H1 (cell line): ENCODE measurements at regions not wholly inside any gene's neighbourhood (a gene's known extent, or its start where the extent isn't known, plus 50 kb on each side); places are given as distances from the start of the nearest gene placed in this dataset.
"Not testable (repeated sequence)": the region's sequence is repeated elsewhere in the genome, so short reads cannot be mapped to it uniquely, and the experiment has no call there.

Experiments
- CTCF ChIA-PET: fragments of 300-600 bp; sonication (Branson Sonifier 250); formaldehyde crosslinking; loops from one replicate; lab custom pipeline; 2021; ENCODE audit not compliant: partially characterized antibody; lab: Charles Lee
- POLR2A ChIA-PET: fragments of 300-600 bp; sonication (Branson Sonifier 250); formaldehyde crosslinking; loops from one replicate; lab custom pipeline; 2021; ENCODE audit warnings: inconsistent platforms; ENCODE audit not compliant: partially characterized antibody; lab: Charles Lee
- DNase-seq, 2 experiments: peaks; one replicate each; pipeline versions ENCODE4 v3.0.0 to v3.0.0-alpha.2; 2010 to 2022; ENCODE audit warnings: low spot score in 2 of 2, low read depth in 1 of 2, mixed read lengths in 1 of 2
- FAIRE-seq: peaks from 2 replicates; lab custom pipeline; 2011; peaks lifted over from hg19 to GRCh38; lab: Jason Lieb, UNC
- H2AFZ ChIP-seq: 2 replicates; pipeline ENCODE4 v1.8.1; 2012; ENCODE audit warnings: low read length, inconsistent platforms
- H2AK5ac ChIP-seq: 2 replicates; pipeline ENCODE4 v1.6.1; 2013; ENCODE audit warnings: low read depth, low read length
- H2BK120ac ChIP-seq: replicated peaks from 2 replicates; pipeline ENCODE3; 2013; ENCODE audit warnings: low read depth, low read length, inconsistent platforms
- H2BK12ac ChIP-seq: 2 replicates; pipeline ENCODE4 v1.6.1; 2013; ENCODE audit warnings: low read depth, low read length
- H2BK15ac ChIP-seq: 2 replicates; pipeline ENCODE4 v1.6.1; 2013; ENCODE audit warnings: low read length
- H2BK20ac ChIP-seq: 2 replicates; pipeline ENCODE4 v1.6.1; 2013; ENCODE audit warnings: low read length
- H2BK5ac ChIP-seq: 2 replicates; pipeline ENCODE4 v1.6.1; 2013; ENCODE audit warnings: low read depth, low read length
- H3K14ac ChIP-seq: 2 replicates; pipeline ENCODE4 v1.6.1; 2013; ENCODE audit warnings: inconsistent platforms; ENCODE audit not compliant: insufficient read length
- H3K18ac ChIP-seq: 2 replicates; pipeline ENCODE4 v1.6.1; 2013; ENCODE audit warnings: low read length; ENCODE audit errors: extremely low read depth
- H3K23ac ChIP-seq: 2 replicates; pipeline ENCODE4 v1.6.1; 2013; ENCODE audit warnings: inconsistent platforms; ENCODE audit not compliant: insufficient read length
- H3K23me2 ChIP-seq: 2 replicates; pipeline ENCODE4 v1.6.1; 2013; ENCODE audit warnings: low read depth, low read length
- H3K27ac ChIP-seq: 2 replicates; pipeline ENCODE4 v1.6.1; 2011; ENCODE audit warnings: low read depth, low read length, inconsistent platforms
- H3K27me3 ChIP-seq, 4 experiments: replicated peaks in 1 of 4; 1 replicate in 1 of 4; 2 replicates in 3 of 4; pipeline versions ENCODE4 v1.6.1 to v1.8.1; 2011 to 2013; ENCODE audit warnings: low read length in 3 of 4, mild to moderate bottlenecking in 3 of 4, inconsistent platforms in 2 of 4, mixed read lengths in 2 of 4, moderate library complexity in 1 of 4; ENCODE audit not compliant: control insufficient read depth in 3 of 4, insufficient read depth in 3 of 4; ENCODE audit errors: extremely low read depth in 1 of 4
- H3K36me3 ChIP-seq, 4 experiments: 2 replicates each; pipeline versions ENCODE4 v1.6.1 to v1.8.1; 2011 to 2013; ENCODE audit warnings: mild to moderate bottlenecking in 4 of 4, low read length in 3 of 4, moderate library complexity in 2 of 4, control low read depth in 1 of 4, inconsistent platforms in 1 of 4; ENCODE audit not compliant: insufficient read depth in 4 of 4, control insufficient read depth in 2 of 4
- H3K4ac ChIP-seq: replicated peaks from 2 replicates; pipeline ENCODE3; 2013; ENCODE audit warnings: low read length, low read depth, mixed read lengths, inconsistent platforms; ENCODE audit not compliant: insufficient read length
- H3K4me1 ChIP-seq, 4 experiments: replicated peaks in 1 of 4; 1 replicate in 1 of 4; 2 replicates in 3 of 4; pipeline versions ENCODE4 v1.6.1 to v1.8.1; 2011 to 2013; ENCODE audit warnings: low read length in 3 of 4, inconsistent platforms in 2 of 4, mixed read lengths in 1 of 4; ENCODE audit not compliant: insufficient read depth in 4 of 4, control insufficient read depth in 3 of 4
- H3K4me2 ChIP-seq, 2 experiments: 2 replicates each; pipeline versions ENCODE4 v1.6.1 to v1.8.1; 2011 to 2013; ENCODE audit warnings: low read depth in 2 of 2, low read length in 2 of 2, control low read depth in 1 of 2, inconsistent platforms in 1 of 2, mild to moderate bottlenecking in 1 of 2; ENCODE audit not compliant: insufficient read depth in 1 of 2
- H3K4me3 ChIP-seq, 4 experiments: fragments of 200-600, 300-600 bp in 1 of 4; sonication (generic), shearing (Covaris generic), sonication (Bioruptor Twin) in 1 of 4; 2 replicates each; pipeline versions ENCODE4 v1.5.1 to v1.8.1; 2011 to 2016; ENCODE audit warnings: low read length in 4 of 4, low read depth in 3 of 4, control low read depth in 2 of 4, inconsistent platforms in 2 of 4, mild to moderate bottlenecking in 2 of 4, mixed read lengths in 1 of 4, moderate library complexity in 1 of 4; ENCODE audit not compliant: insufficient read depth in 2 of 4; ENCODE audit errors: extremely low read depth in 1 of 4
- H3K56ac ChIP-seq: replicated peaks from 2 replicates; pipeline ENCODE3; 2013; ENCODE audit warnings: low read depth, mild to moderate bottlenecking, mixed read lengths, low read length, inconsistent platforms; ENCODE audit not compliant: insufficient read length
- H3K79me1 ChIP-seq: 2 replicates; pipeline ENCODE4 v1.6.1; 2013; ENCODE audit warnings: low read depth, low read length, control low read depth
- H3K79me2 ChIP-seq, 2 experiments: 2 replicates each; pipeline versions ENCODE4 v1.6.1 to v1.8.1; 2012 to 2013; ENCODE audit warnings: low read length in 2 of 2, mild to moderate bottlenecking in 2 of 2, inconsistent platforms in 1 of 2; ENCODE audit not compliant: insufficient read depth in 2 of 2, control insufficient read depth in 1 of 2
- H3K9ac ChIP-seq, 4 experiments: replicated peaks in 1 of 4; 1 replicate in 1 of 4; 2 replicates in 3 of 4; pipeline versions ENCODE4 v1.6.1 to v1.8.1; 2011 to 2013; ENCODE audit warnings: low read depth in 3 of 4, low read length in 3 of 4, control low read depth in 2 of 4, mild to moderate bottlenecking in 2 of 4, moderate library complexity in 2 of 4, inconsistent platforms in 1 of 4; ENCODE audit errors: extremely low read depth in 1 of 4
- H3K9me3 ChIP-seq, 2 experiments: 2 replicates each; pipeline versions ENCODE4 v1.6.1 to v1.8.1; 2012 to 2013; ENCODE audit warnings: mild to moderate bottlenecking in 2 of 2, moderate library complexity in 2 of 2, control low read depth in 1 of 2, inconsistent platforms in 1 of 2, low read depth in 1 of 2, low read length in 1 of 2, mixed read lengths in 1 of 2; ENCODE audit not compliant: insufficient read depth in 2 of 2
- H4K20me1 ChIP-seq, 2 experiments: replicated peaks in 1 of 2; 2 replicates each; pipeline versions ENCODE3 to v1.8.1; 2011 to 2013; ENCODE audit warnings: inconsistent platforms in 2 of 2, low read length in 2 of 2, mild to moderate bottlenecking in 1 of 2; ENCODE audit not compliant: insufficient read depth in 2 of 2, control insufficient read depth in 1 of 2
- H4K5ac ChIP-seq: 2 replicates; pipeline ENCODE4 v1.6.1; 2013; ENCODE audit warnings: low read length, low read depth, mixed read lengths, inconsistent platforms; ENCODE audit not compliant: insufficient read length
- H4K8ac ChIP-seq: 2 replicates; pipeline ENCODE4 v1.8.0; 2013; ENCODE audit warnings: mild to moderate bottlenecking, moderate library complexity, low read length, inconsistent platforms; ENCODE audit not compliant: insufficient read depth; ENCODE audit errors: extremely low read depth
- H4K91ac ChIP-seq: replicated peaks from 2 replicates; pipeline ENCODE3; 2013; ENCODE audit warnings: low read length, mixed read lengths, inconsistent platforms; ENCODE audit not compliant: insufficient read length
- WGBS, 2 experiments: shearing (Covaris generic) in 1 of 2; methylation state at CpG; one replicate each; pipeline versions ENCODE4 v1.1.6 to v1.1.7; 2013 to 2015; ENCODE audit warnings: low lambda C conversion rate in 2 of 2, mixed read lengths in 2 of 2, inconsistent platforms in 1 of 2, low coverage in 1 of 2, missing lambda C conversion rate in 1 of 2; ENCODE audit not compliant: insufficient replicate concordance in 2 of 2, insufficient coverage in 1 of 2, insufficient read length in 1 of 2; ENCODE audit errors: extremely low coverage in 1 of 2, missing lambda C conversion rate in 1 of 2; 5-methylcytosine and 5-hydroxymethylcytosine counted together

GRCh38 chr3:5701005-5701404 lies 513.5 kb downstream of the EDEM1 start:
- not testable (repeated sequence) for H3K4ac ChIP-seq, H3K9me3 ChIP-seq

More at GRCh38 chr3:5701005-5701404, 513.5 kb downstream of the EDEM1 start:
- H4K8ac ChIP-seq, H3K79me1 ChIP-seq, H2BK120ac ChIP-seq, H3K4me3 ChIP-seq, H3K14ac ChIP-seq, H3K27ac ChIP-seq, H3K36me3 ChIP-seq, H3K23ac ChIP-seq, POLR2A ChIA-PET, H4K5ac ChIP-seq, H2AK5ac ChIP-seq, H4K20me1 ChIP-seq, H3K4me1 ChIP-seq, H3K4me2 ChIP-seq, H3K27me3 ChIP-seq, H3K56ac ChIP-seq, H4K91ac ChIP-seq, H2BK5ac ChIP-seq, H2BK12ac ChIP-seq, DNase-seq, H3K18ac ChIP-seq, H2BK15ac ChIP-seq, H3K79me2 ChIP-seq, H3K23me2 ChIP-seq, H2AFZ ChIP-seq, H2BK20ac ChIP-seq, H3K9ac ChIP-seq, FAIRE-seq: not testable (repeated sequence)
- 94% methylated on average over 2 of the region's 2 CpGs; no CpG with 5 or more reads in 1 of the 2 experiments for WGBS, 2 experiments
- CTCF ChIA-PET: interaction anchor here (0.9 kb wide), 1 partner anchor 29 kb away, joined by 4 read pairs; no protein-coding TSS in a partner anchor
